ENCODE measurements at regions not wholly inside any gene's neighbourhood (a gene's known extent, or its start where the extent isn't known, plus 50 kb on each side); places are given as distances from the start of the nearest gene placed in this dataset.

- Histone ChIP-seq H3K9me3 (no peaks in the 10 kb centered on the region), H3K4me1 (no peaks in the 10 kb centered on the region), H3K4me3 (no peak overlapping the region), H3K27ac (no peak overlapping the region), H3K27me3 (no peaks in the 10 kb centered on the region), H3K36me3 (no peaks in the 10 kb centered on the region)
- intact Hi-C loops (cut with DNase I) = no loop called here
- DNase-seq = no peak
- no peak for TF ChIP-seq CTCF (IDR thresholded peaks at IDR 0.05)
- peak; percentile 53 for ATAC-seq
Measured at GRCh38 chr12:19021240-19021639, 108.3 kb upstream of the PLEKHA5 start.

- DNase-seq = peak in 1 of 4 donors; percentile 45
- Histone ChIP-seq H3K27me3 (no peaks in the 10 kb centered on the region), H3K4me3 (no peak overlapping the region), H3K9me3 (no peaks in the 10 kb centered on the region), H3K27ac (no peak overlapping the region), H3K4me1 (no peaks in the 10 kb centered on the region), H3K36me3 (no peaks in the 10 kb centered on the region)
- intact Hi-C loops (cut with DNase I) = no loop called here
- TF ChIP-seq CTCF (IDR thresholded peaks at IDR 0.05) = no peak
- ATAC-seq = peak; percentile 80
Measured at GRCh38 chr12:19021646-19022045, 107.9 kb upstream of the PLEKHA5 start.

- no peak for ATAC-seq
- H3K27ac ChIP-seq = no peak overlapping the region
- H3K36me3 ChIP-seq = no peaks in the 10 kb centered on the region
- H3K9me3 ChIP-seq = no peaks in the 10 kb centered on the region
- no peaks in the 10 kb centered on the region for H3K27me3 ChIP-seq
- H3K4me1 ChIP-seq = no peaks in the 10 kb centered on the region
- no peak overlapping the region for H3K4me3 ChIP-seq
- intact Hi-C loops (cut with DNase I) = no loop called here
- TF ChIP-seq CTCF (IDR thresholded peaks at IDR 0.05) = no peak
- DNase-seq = no peak
Measured at GRCh38 chr12:19025582-19025981, 104.0 kb upstream of the PLEKHA5 start.

GRCh38 chr12:19026034-19026433 is 103.5 kb upstream of the PLEKHA5 start:
- Histone ChIP-seq H3K4me3 (no peak overlapping the region), H3K36me3 (no peaks in the 10 kb centered on the region), H3K27me3 (no peaks in the 10 kb centered on the region), H3K9me3 (no peaks in the 10 kb centered on the region), H3K4me1 (no peaks in the 10 kb centered on the region), H3K27ac (no peak overlapping the region)
- DNase-seq = no peak
- no peak for ATAC-seq
- intact Hi-C loops (cut with DNase I) = no loop called here
- TF ChIP-seq CTCF (IDR thresholded peaks at IDR 0.05) = no peak

GRCh38 chr12:19026614-19027488 is 102.7 kb upstream of the PLEKHA5 start:
- no peak for ATAC-seq
- H3K27ac ChIP-seq = no peak overlapping the region
- no peak for DNase-seq
- H3K27me3 ChIP-seq = no peaks in the 10 kb centered on the region
- no peaks in the 10 kb centered on the region for H3K36me3 ChIP-seq
- no peak overlapping the region for H3K4me3 ChIP-seq
- TF ChIP-seq CTCF (IDR thresholded peaks at IDR 0.05) = no peak
- intact Hi-C loops (cut with DNase I) = no loop called here
- no peaks in the 10 kb centered on the region for H3K9me3 ChIP-seq
- H3K4me1 ChIP-seq = no peaks in the 10 kb centered on the region
